SIG-M5 (cell line): ENCODE measurements at regions not wholly inside any gene's neighbourhood (a gene's known extent, or its start where the extent isn't known, plus 50 kb on each side); places are given as distances from the start of the nearest gene placed in this dataset.
"Not testable (repeated sequence)": the region's sequence is repeated elsewhere in the genome, so short reads cannot be mapped to it uniquely, and the experiment has no call there.

Experiments
- DNase-seq: peaks from one replicate; lab custom pipeline; 2025; lab: John Stamatoyannopoulos, UW

DNA sequence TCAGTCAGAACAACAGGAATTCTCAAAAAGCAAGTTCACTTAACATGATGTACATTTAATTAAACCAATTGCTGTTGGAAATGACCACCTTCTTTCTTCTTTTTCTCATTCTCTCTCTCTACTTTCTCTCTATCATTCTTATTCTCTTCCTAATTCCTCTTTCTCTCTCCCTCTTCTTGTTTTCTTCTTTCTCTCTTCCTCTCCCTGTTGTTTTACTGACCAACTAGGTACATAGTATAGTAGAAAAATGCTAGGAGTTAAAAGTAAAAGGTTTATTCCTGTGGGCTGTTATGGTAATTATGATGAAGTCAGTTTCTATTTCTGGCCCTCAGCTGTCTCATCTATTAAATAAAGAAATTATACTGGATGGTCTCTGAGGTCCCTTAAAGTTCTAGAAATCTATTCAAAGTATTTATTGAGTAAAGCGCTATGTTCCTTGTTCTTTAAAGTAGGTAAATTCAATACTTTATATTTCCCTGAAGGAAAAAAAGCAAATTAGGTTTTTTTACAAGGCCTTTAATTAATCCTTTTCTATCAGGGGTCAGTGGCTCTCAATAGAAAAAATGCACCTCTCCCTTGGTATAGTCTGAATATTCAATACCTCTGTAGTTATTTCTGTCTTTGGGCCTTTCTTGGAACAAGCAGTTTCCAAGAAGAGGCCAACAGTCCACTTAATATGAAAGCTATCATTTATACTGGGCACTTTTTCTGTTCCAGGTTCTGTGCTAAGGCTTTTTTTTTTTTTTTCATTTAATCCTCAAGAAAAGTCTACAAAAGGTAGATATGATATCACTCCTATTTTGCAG, 102.3 kb upstream of the SLC30A5 start:
- DNase-seq: no peak

DNA sequence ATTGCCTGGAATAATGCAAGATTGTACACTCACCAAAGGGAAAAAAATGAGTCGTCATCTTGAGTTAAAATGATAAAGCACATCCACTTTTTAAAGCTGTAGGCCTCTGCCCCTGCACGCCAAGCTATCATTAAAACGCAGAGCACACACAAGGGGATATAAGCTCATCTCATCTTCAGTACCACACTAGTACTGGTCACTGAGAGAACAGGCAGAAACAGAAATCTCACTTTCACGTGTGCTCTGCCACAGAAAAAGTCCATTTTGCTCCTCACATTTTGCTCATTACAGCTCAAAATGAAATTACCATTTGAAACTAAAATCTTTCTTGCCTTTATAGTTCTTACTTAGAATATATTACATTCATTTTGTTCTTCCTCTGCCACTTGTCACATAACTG, 99.2 kb upstream of the SLC30A5 start:
- DNase-seq: no peak

DNA sequence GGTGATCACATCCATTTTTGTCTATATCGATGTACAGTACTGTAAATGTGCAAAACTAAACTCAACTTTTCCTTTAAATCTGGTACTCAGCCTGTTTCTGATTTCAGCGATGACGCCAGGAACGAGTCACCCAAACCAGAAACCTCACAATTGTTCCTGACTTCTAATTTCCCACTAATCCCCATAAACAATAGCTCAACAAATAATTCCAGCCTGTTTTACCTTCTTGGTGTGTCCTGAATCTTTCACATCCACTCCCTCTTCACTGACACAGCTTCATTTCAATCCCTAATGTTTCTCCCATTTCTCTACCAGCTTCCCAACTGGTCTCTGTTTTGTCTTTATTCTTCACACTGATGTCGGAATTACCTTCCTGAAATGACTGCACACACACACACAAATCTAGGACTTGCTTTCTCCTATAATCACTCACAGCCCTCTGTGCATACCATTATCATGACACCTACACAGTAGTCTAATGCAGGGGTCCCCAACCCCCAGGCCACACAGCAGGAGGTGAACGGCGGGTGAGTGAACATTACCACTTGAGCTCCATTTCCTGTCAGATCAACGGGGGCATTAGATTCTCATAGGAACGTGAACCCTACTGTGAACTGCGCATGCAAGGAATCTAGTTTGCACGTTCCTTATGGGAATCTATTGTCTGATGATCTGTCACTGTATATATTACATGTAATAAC, 97.8 kb upstream of the SLC30A5 start:
- no peak for DNase-seq

DNA sequence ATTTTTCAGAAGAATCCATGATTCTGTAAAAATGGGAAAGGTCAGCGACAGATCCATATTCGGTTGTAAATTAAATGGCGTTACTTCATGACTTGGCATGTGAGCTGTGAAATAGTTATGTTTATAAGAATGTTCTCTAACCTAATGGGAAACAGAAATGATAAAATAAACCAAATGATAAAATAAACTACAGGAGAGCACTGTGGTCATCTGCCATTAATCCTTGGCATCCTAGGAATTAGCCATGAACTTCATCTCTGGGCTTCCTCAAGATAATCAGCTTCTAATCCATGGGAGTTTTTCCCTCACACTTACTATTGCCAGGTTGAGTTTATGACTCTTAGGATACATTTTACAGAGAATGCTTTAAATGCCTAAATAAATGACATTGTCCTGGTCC, 94.6 kb upstream of the SLC30A5 start:
- no peak for DNase-seq

DNA sequence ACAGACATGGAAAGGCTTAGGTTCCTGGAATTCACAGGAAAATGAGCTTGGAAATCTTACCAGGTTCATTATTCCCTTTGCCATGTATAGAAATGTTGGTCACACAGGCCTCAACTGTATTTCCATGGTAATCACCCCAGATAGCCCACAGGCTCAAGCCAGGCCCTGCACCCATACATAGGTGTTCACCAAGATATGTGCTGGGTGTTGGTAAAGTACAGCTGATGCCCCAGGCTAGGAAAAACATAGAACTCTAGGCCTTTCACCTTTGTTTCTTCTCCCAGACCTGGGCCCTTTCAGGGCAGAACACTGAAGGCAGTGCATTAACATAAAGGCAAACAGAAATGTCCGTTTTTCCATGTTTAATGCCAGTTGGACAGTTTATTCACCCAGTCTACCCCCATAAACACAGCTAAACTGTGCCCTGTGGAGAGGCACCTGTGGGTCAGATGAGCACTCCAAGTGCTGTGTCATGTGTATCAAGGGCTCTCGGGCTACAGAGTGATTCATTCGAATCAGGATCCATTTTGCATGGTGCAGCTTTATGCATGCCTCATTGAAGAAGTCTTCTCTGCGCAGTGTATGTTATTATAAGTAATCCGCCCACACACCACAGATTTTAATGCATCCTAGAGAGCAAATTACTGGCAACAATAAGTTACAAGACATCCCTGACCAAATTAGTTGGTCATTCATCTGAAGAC, 93.4 kb upstream of the SLC30A5 start:
- DNase-seq: no peak

DNA sequence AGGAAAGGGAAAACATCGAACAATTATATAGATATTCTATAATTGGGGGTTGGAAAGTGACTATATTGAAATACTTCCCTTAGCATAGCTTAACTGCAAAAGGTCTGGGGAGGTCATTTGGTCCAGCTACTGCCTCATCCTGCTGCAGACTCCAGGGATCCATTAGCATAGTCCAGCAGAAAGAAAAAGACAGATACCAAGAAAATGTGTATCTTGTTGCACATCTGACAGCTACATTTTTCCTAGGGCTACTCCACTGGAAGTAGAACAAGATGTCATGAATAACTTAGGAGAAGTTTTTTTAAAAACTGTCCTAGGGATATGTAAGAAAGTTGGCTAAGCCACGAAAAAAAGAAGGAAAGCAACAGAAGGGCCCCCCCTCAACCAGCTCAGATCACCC, 92.9 kb upstream of the SLC30A5 start:
- no peak for DNase-seq

DNA sequence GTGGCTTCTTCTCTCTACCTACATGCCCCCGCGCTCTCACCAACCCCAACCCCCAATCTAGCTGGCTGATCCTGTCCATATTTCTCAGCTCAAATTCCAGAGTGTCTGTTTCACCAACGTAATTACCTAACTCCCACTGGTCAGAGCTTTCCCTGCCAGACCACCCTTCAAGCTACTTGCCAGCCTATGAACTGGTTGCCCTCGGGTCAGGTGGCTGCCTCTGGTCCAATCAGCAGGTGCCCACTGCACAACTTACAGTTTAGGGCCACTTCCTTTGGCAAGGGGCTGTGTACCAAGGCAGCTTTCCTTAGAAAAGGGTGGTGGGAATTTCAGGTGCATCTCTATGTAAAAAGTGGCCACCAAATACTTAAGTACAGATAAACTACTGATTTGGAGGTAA, 92.2 kb upstream of the SLC30A5 start:
- DNase-seq: no peak

DNA sequence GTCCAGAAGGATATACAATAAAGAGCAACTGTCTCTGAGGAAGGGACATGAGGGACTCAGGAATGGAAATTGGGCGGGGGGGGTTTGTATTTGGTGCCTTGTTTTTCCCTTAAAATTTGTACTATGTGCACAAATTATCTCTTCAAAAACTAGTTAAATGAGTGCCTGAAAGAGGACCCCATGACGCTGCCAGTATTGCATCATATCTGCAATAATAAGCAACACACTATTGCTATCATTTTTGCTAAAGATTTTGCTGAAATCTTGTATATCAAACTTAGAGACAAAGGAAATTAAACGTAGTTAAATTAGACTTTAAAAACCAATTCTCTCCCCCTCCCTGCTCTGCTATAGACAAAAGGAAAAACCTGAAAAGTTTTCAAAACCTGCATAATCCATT, 89.7 kb upstream of the SLC30A5 start:
- DNase-seq: no peak

DNA sequence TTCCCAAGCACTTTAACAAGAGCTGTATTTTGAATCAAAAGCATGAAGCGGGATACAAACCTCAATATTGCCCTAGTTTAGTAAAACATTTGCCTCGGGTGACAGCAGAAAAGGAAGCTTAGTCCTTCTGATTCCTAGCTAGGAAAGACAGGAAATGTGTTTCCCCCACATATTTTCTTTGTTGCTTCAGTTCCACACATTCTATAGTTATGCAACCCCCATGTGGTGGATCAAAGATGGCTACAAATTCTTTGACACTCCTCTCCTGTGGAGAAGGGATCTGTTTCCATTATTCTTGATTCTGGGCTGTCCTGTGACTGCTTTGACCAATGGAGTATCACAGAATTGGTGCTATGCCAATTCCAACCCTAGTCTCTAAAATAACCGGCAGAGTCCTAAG, 89.1 kb upstream of the SLC30A5 start:
- DNase-seq: no peak

DNA sequence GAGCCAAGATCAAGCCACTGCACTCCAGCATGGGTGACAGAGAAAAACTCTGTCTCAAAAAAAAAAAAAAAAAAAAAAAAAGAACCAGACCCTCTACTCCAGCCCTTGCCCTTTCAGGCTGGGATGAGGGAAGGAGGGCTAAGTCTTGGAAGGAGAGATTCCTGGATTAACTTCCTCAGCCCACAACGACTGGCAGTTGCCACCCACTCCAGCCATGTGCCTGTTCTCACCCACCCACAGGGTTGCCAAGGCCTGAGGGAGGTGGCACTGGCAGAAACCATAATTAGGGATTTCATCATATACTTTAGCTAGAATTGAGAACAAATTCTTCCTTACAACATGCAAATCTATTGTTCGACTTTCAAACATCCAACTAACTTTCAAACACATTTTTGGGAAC, 87.8 kb upstream of the SLC30A5 start:
- no peak for DNase-seq

DNA sequence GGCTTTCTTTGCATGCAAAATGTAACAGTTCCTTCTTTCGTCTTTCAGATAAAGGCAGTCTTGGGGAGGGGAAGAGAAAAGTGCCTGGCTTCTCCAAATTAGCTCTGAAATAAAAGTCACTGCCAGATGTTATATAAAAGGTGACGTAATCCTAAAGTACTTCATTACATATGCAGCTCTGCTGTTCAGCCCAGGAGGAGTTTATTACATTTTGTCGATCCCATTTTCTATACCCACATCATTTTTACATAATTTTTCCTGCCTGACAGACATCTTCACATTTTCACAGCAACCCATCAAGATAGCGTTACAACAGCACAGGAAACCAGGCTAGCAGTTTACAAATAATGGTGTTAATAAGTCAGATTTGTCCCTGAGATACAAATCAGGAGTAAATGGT, 86.7 kb upstream of the SLC30A5 start:
- no peak for DNase-seq

DNA sequence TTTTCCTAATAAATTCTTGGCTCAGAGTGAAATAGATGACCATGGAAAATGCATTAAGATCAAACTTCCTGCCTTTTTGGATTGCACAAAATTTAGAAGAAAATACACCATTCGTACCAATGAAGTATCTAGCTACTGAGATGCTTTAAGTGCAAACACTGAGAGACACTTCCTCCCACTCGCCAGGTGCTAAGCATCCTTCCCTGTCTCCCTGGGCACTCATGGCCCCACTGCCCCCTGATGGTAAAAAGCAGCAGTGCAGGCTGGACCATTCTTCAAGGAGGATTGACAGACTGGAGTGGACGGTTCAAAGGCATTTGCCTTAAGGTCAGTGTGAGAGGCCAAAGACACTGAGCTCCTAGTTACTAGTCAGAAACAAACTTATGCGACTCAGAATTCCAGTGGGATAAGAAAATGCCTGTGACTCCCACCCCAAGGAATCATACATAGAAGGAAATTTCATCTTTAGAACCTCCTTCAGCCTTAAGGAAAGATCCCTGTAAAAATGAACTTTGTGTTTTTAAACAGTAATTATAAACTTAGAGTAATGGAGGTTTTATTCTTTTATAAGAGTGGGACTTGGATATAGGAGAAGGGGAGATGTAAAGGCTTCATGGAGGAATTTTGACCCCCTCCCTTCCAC, 86.0 kb upstream of the SLC30A5 start:
- no peak for DNase-seq

DNA sequence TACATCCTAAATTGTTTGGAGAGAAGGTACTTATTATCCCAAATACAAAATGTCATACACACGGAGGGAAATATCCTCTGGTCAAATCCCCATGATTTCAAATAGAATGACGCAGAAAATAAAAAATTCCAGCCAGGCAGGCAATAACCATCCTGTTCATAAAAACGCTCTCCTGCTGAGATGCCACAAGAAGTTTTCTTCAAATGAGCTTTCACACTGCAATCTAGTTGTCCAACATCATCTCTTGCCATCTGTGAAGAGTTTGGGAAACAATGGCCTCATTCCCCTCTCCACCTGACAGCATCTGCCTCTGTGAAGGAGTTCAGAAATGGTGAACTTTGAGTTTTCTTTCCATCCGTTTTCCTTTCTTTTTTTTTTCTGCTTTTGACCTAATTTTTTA, 83.3 kb upstream of the SLC30A5 start:
- DNase-seq: no peak

DNA sequence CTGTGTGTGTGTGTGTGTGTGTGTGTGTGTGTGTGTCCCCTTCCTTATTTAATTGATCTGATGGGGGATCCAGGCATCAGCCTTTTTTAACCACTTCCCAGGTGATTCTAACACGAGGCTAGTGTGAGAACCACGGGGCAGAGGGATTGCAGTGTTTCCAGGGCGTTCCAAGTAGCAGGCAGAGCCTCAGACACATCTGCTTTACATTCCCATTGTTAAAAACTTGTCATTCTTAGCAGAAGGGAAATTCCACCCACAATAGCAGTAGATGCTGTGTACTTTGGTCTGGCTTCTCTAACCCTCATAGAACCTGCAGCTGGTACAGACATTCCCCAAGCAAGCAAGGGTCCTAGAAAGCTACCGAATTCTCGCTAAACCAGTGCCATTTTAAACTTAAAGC, 81.9 kb upstream of the SLC30A5 start:
- no peak for DNase-seq

DNA sequence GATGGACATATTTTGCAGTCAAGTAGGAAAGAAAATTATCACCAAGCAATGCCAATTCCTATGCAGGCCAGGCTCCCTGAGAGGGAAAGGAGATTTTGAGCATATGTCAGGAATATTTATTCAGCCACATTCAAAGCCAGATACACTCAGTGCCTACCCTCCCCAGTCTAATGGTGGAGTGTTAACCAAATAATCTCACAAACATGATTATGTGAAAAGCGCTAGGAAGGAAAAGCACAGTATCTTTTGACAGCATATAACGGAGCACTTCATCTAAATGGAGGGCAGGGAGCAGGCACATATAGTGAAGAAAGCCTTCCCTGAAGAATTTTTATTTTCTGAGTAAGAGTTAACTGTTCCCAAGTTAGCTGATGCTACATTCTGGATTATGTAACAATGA, 80.3 kb upstream of the SLC30A5 start:
- no peak for DNase-seq

DNA sequence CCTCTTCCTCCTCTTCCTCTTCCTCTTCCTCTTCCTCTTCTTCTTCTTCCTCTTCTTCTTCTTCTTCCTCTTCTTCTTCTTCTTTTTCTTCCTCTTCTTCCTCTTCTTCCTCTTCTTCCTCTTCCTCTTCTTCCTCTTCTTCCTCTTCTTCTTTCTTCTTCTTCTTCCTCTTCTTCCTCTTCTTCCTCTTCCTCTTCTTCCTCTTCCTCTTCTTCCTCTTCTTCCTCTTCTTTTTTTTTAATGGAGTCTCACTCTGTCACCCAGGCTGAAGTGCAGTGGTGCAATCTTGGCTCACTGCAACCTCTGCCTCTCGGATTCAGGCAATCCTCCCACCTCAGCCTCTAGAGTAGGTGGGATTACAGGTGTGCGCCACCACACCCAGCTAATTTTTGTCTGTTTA, 79.8 kb upstream of the SLC30A5 start:
- DNase-seq: not testable (repeated sequence)

DNA sequence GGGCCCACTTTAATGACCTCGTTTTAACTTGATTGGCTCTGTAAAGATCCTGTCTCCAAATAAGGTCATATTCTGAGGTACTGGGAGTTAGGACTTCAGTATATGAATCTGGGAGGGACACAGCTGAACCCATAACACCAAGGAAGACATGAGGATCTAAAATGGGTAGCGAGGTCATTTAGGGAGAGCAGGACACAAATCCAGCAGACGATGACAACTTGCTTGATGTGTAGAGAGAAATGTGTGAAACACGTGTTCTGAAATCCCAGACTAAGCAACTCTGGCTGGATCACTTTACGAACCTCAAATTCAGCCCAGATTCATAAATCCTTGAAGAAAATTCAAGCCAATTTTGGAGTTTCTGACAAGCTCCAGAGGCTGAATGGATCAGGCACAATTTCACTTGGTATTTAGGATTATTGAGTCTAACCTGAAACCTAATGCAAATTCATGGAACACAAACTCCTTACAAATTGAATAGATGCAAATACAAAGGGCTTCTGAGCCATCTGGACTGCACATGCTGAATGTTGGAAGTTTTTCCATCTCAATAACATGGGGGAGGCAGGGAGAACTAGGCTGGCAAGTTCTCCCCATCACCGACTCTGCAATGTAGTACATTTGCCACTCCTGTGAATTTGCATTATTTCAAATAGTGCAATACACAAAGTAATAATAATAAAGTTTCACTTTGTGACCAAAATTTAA, 74.0 kb upstream of the SLC30A5 start:
- no peak for DNase-seq

DNA sequence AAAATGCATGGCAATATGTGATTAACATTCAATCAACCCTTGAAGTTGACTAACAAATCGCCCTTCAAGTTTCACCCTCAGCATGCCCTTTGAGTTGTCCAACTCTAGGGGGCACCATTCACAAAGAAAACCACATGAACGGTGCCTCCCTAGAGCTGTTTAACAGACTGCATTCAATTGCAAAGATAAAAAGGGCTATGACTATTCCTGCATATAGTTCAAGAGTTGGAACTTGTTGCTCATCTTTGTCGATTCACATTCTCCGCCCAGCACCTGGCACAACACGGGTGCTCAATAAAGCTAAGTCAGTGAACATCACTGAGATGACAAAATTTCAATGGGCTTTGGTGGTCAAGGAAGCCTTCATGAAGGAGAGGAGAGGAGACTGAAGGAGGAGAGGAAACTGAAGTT, 69.6 kb upstream of the SLC30A5 start:
- DNase-seq: no peak

DNA sequence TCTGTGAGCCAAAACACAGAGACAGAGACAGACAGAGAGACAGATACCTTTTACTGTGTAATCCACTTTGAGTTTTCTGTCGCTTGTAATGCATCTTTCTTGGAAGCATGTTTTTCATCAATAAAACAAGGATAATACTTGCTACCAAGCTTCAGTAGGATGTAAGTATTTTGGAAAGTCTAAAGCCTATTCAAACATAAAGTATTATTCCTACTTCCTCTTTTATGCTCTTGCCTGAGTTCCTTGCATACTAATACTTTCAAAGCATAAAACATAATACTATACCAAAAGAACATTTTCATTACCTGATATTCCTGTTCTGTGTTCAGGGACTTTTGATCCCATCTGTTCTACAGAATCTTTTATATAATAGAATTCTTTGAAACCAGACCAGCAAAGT, 64.5 kb upstream of the SLC30A5 start:
- DNase-seq: no peak

DNA sequence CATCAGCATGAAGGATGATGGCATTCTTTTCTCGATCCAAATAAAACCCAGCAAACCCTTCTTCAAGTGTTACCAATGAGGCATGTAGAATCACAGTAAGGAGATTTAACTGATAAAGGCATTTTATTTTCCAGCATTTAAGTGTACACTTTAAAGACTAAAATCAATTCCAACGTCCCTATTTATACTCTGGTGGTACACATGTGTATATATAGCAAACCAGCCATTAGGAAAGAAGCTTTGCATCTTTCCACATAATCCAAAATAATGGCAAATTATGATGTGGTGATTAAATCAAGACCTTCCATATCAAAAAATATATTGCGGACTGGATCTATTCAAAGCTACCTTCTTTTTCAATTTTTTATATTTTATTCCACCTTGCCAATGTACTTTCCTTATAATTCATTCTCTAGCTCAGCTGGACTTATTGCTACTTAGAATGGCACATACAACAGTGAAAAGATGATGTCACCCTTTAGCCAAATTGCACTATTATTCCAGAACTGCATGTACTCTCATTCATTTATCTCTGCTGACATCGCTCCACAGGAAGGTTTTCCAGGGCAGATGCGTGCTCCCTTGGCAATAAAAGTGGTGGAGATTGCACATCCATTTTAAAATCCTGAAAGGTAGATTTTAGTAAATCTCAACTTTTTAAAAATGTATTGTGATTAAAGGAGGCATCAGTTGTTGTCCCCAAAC, 63.3 kb upstream of the SLC30A5 start:
- DNase-seq: no peak

DNA sequence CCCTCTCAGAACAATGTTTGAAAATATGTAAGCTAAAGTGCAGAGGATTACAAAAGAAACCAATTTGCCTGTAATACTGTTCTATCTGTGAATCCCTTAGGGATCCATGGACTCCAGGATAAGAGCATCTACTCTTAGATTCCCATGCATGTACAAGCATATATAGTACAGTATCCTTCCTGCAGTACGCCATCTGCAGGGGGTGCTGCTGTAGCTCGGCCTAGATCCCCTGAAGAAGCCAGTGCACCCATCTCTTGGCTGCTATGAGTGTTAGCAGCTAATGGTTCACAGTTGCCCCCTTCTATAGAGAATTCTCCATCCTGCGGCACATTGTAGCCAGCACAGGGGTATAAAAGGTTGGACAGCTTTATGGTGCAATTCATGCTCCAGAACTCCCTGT, 61.8 kb upstream of the SLC30A5 start:
- no peak for DNase-seq
